ENCODE measurements at regions not wholly inside any gene's neighbourhood (a gene's known extent, or its start where the extent isn't known, plus 50 kb on each side); places are given as distances from the start of the nearest gene placed in this dataset.

- H3K9ac ChIP-seq (ENCODE audit: extremely low read depth, insufficient read length, low read length): no peak overlapping the region
- H3K14ac ChIP-seq (ENCODE audit: insufficient read depth, low read length): no peak overlapping the region
- Mint-ChIP-seq H3K9me3 (no peaks in the 10 kb centered on the region), H3K36me3 (ENCODE audit: insufficient read depth in 1 of 3, low read depth in 3 of 3) (no peaks in the 10 kb centered on the region), H3K4me3 (no peak overlapping the region), H3K4me1 (peaks cover 12 to 14% of the 10 kb centered on the region in 2 experiments), H3K27me3 (ENCODE audit: low read depth) (peaks cover 8% of the 10 kb centered on the region), H3K27ac (no peak overlapping the region)
- H2BK5ac ChIP-seq (ENCODE audit: insufficient read length, low read length): no peak overlapping the region
- no peak overlapping the region for H3K4me2 ChIP-seq (ENCODE audit: insufficient read depth, insufficient read length, low read length)
- H2BK120ac ChIP-seq (ENCODE audit: low read depth, low read length, poor library complexity, severe bottlenecking): no peak overlapping the region
- no peak overlapping the region for H4K8ac ChIP-seq (replicated peaks; ENCODE audit: insufficient read length, low read depth, low read length)
- TF ChIP-seq CTCF (conservative IDR thresholded peaks at IDR 0.05): no peak
- H3K79me2 ChIP-seq (ENCODE audit: insufficient read depth, low read length): no peaks in the 10 kb centered on the region
- H3K27me3 ChIP-seq (ENCODE audit: insufficient read depth, low read length): no peaks in the 10 kb centered on the region
- H3K27ac ChIP-seq (ENCODE audit: insufficient read length, low read depth, low read length): no peak overlapping the region
- H3K4me1 ChIP-seq (ENCODE audit: insufficient read depth, low read length): no peaks in the 10 kb centered on the region
- no peak overlapping the region for H4K5ac ChIP-seq (ENCODE audit: insufficient read length, low read depth, low read length)
- H3K18ac ChIP-seq (ENCODE audit: insufficient read length, low read depth, low read length): no peak overlapping the region
- no peak overlapping the region for H3T11ph ChIP-seq (ENCODE audit: low read length)
- no peak overlapping the region for H4K91ac ChIP-seq (ENCODE audit: insufficient read length, low read depth, low read length)
- H2BK12ac ChIP-seq (ENCODE audit: insufficient read length, low read depth, low read length): no peak overlapping the region
- no peaks in the 10 kb centered on the region for H4K20me1 ChIP-seq (ENCODE audit: control insufficient read depth, insufficient read depth, insufficient read length)
- H3K9me3 ChIP-seq (ENCODE audit: control insufficient read depth, low read depth, low read length): no peaks in the 10 kb centered on the region
- H3K56ac ChIP-seq (ENCODE audit: insufficient read length, low read depth, low read length): no peak overlapping the region
- no peak overlapping the region for H3K4ac ChIP-seq (ENCODE audit: low read depth, low read length)
- no peaks in the 10 kb centered on the region for H3K23me2 ChIP-seq (ENCODE audit: insufficient read length, low read depth, low read length, poor library complexity, severe bottlenecking)
- no peak overlapping the region for H2BK20ac ChIP-seq (ENCODE audit: low read depth, low read length, poor library complexity, severe bottlenecking)
- no peak for DNase-seq
- WGBS (ENCODE audit: extremely low coverage, insufficient read length, low lambda C conversion rate): no CpG with 5 or more reads among the region's 9 CpGs
- no peak overlapping the region for H3K23ac ChIP-seq (ENCODE audit: insufficient read length, low read depth, low read length)
- no peak overlapping the region for H2BK15ac ChIP-seq (ENCODE audit: low read depth, low read length)
- H2AK5ac ChIP-seq (ENCODE audit: insufficient read length, low read length): no peak overlapping the region
- no peaks in the 10 kb centered on the region for H3K79me1 ChIP-seq (ENCODE audit: insufficient read depth, low read depth, low read length, poor library complexity, severe bottlenecking)
- no peak overlapping the region for H2AFZ ChIP-seq (ENCODE audit: low read length)
Observed at GRCh38 chr10:11388996-11389395, 222.5 kb downstream of the USP6NL start.

Measured in H9 (cell line).